MM.1S (cell line): ENCODE measurements at regions not wholly inside any gene's neighbourhood (a gene's known extent, or its start where the extent isn't known, plus 50 kb on each side); places are given as distances from the start of the nearest gene placed in this dataset.

Experiments
- CTCF ChIP-seq: fragments of 300-600 bp; sonication (generic); IDR thresholded peaks from 2 replicates; pipeline ENCODE4 v1.5.1; 2016; ENCODE audit warnings: antibody characterized with exemption, low read length, mixed read lengths
- EZH2 ChIP-seq: fragments of 300-600 bp; sonication (generic); optimal IDR thresholded peaks from 2 replicates; pipeline ENCODE3; 2017; ENCODE audit warnings: low read depth, mild to moderate bottlenecking, antibody characterized with exemption, low read length, mixed read lengths
- EZH2phosphoT487 ChIP-seq: fragments of 300-600 bp; sonication (generic); IDR thresholded peaks from 2 replicates; pipeline ENCODE4 v1.6.1; 2018; ENCODE audit warnings: antibody characterized with exemption, low read length

GRCh38 chr2:31710121-31710520 is 129.4 kb upstream of the SRD5A2 start:
- TF ChIP-seq EZH2 (no peak), CTCF (no peak), EZH2phosphoT487 (no peak)
